ENCODE measurements at regions not wholly inside any gene's neighbourhood (a gene's known extent, or its start where the extent isn't known, plus 50 kb on each side); places are given as distances from the start of the nearest gene placed in this dataset.
A peak's percentile ranks its signal among the peaks of the same experiment; 100 is the strongest.

GRCh38 chr6:81894788-81895271, 142.3 kb upstream of the TENT5A start:
- Histone ChIP-seq H3K4me1 (peaks cover 35% of the 10 kb centered on the region), H3K27me3 (no peaks in the 10 kb centered on the region), H3K9me3 (no peaks in the 10 kb centered on the region), H3K27ac (peak overlapping the region; percentile 70), H3K4me3 (peak overlapping the region; percentile 13), H3K36me3 (no peaks in the 10 kb centered on the region)
- 46% methylated on average over 6 of the region's 6 CpGs for WGBS
- no peak for DNase-seq (ENCODE audit: low spot score in 2 of 2)
- TF ChIP-seq EP300 (IDR thresholded peaks at IDR 0.05) (no peak), CTCF (IDR thresholded peaks at IDR 0.05) (no peak), POLR2AphosphoS5 (IDR thresholded peaks at IDR 0.05) (peak in 1 of 3 donors; percentile 42), POLR2A (IDR thresholded peaks at IDR 0.05) (no peak)

GRCh38 chr6:81894306-81894705, 141.8 kb upstream of the TENT5A start:
- Histone ChIP-seq H3K27me3 (no peaks in the 10 kb centered on the region), H3K4me1 (peaks cover 35% of the 10 kb centered on the region), H3K4me3 (no peak overlapping the region), H3K36me3 (no peaks in the 10 kb centered on the region), H3K27ac (peak overlapping the region; percentile 70), H3K9me3 (no peaks in the 10 kb centered on the region)
- no peak for DNase-seq (ENCODE audit: low spot score in 2 of 2)
- WGBS, result 57% methylated on average over 4 of the region's 4 CpGs
- TF ChIP-seq CTCF (IDR thresholded peaks at IDR 0.05) (no peak), POLR2A (IDR thresholded peaks at IDR 0.05) (no peak), POLR2AphosphoS5 (IDR thresholded peaks at IDR 0.05) (no peak), EP300 (IDR thresholded peaks at IDR 0.05) (no peak)

GRCh38 chr6:81892891-81893290, 140.4 kb upstream of the TENT5A start:
- DNase-seq (ENCODE audit: low spot score in 2 of 2), result no peak
- H3K9me3 ChIP-seq, result no peaks in the 10 kb centered on the region
- no peak overlapping the region for H3K27ac ChIP-seq
- H3K36me3 ChIP-seq, result no peaks in the 10 kb centered on the region
- 92% methylated on average over 3 of the region's 3 CpGs for WGBS
- no peak for TF ChIP-seq EP300 (IDR thresholded peaks at IDR 0.05)
- TF ChIP-seq CTCF (IDR thresholded peaks at IDR 0.05), result no peak
- TF ChIP-seq POLR2A (IDR thresholded peaks at IDR 0.05), result no peak
- TF ChIP-seq POLR2AphosphoS5 (IDR thresholded peaks at IDR 0.05), result no peak
- no peak overlapping the region for H3K4me3 ChIP-seq
- H3K27me3 ChIP-seq, result no peaks in the 10 kb centered on the region
- H3K4me1 ChIP-seq, result peaks cover 29% of the 10 kb centered on the region

- DNase-seq (ENCODE audit: low spot score in 2 of 2), result no peak
- no peaks in the 10 kb centered on the region for H3K9me3 ChIP-seq
- 88% methylated on average over 5 of the region's 5 CpGs for WGBS
- no peaks in the 10 kb centered on the region for H3K27me3 ChIP-seq
- peaks cover 21% of the 10 kb centered on the region for H3K4me1 ChIP-seq
- no peak overlapping the region for H3K27ac ChIP-seq
- TF ChIP-seq POLR2AphosphoS5 (IDR thresholded peaks at IDR 0.05), result no peak
- TF ChIP-seq EP300 (IDR thresholded peaks at IDR 0.05), result no peak
- TF ChIP-seq CTCF (IDR thresholded peaks at IDR 0.05), result no peak
- TF ChIP-seq POLR2A (IDR thresholded peaks at IDR 0.05), result no peak
- no peaks in the 10 kb centered on the region for H3K36me3 ChIP-seq
- no peak overlapping the region for H3K4me3 ChIP-seq
These were observed 139.4 kb upstream of the TENT5A start for GRCh38 chr6:81891874-81892273.

- Histone ChIP-seq H3K27ac (no peak overlapping the region), H3K27me3 (no peaks in the 10 kb centered on the region), H3K4me1 (peaks cover 16% of the 10 kb centered on the region), H3K4me3 (no peak overlapping the region), H3K36me3 (no peaks in the 10 kb centered on the region), H3K9me3 (no peaks in the 10 kb centered on the region)
- no peak for DNase-seq (ENCODE audit: low spot score in 2 of 2)
- 68% methylated on average over 2 of the region's 2 CpGs for WGBS
- TF ChIP-seq POLR2AphosphoS5 (IDR thresholded peaks at IDR 0.05) (no peak), CTCF (IDR thresholded peaks at IDR 0.05) (no peak), EP300 (IDR thresholded peaks at IDR 0.05) (no peak), POLR2A (IDR thresholded peaks at IDR 0.05) (no peak)
These were observed 138.4 kb upstream of the TENT5A start for GRCh38 chr6:81890846-81891245.
